NCI-H510A treated with DMSO at 0.1 percent for 48 hours (cell line): ENCODE measurements at regions not wholly inside any gene's neighbourhood (a gene's known extent, or its start where the extent isn't known, plus 50 kb on each side); places are given as distances from the start of the nearest gene placed in this dataset.

ENCODE experiments used
- DNase-seq: peaks from one replicate; lab custom pipeline; 2025; lab: John Stamatoyannopoulos, UW

DNA sequence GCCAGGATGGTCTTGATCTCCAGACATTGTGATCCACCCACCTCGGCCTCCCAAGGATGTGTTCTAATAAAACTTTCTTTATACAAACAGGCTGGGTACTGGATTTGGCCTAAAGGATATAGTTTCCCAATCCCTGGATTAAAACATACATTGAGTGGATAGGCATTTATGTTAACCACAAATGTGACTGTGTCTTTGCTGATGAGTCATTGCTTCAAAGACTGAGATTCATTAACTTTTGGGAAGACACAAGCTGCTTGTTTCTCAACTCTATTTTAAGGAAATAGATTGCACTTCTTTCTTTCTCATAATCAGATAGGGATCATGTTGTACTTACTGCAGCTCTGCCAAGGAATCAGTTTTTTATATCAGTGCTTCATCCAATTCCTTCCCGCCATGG lies 131.3 kb upstream of the AGA start:
- no peak for DNase-seq

DNA sequence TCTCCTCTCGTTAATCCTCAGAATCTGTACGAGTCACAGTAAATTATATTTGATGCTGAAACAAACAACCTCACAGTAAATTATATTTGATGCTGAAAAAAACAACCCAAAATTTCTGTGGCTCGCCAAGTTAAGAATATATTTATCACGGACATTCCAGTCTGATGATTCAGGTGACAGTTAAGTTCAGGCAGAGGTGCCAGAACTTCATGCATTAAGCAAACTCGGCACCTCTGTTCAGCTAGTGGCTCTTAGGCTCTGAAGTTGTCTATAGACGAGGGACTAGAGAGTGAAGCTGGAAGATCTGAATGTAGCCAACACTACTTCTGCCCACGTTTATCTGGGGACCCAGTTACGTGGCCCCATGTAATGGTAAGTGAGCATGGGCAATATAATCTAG lies 132.2 kb upstream of the AGA start:
- DNase-seq, result no peak

- no peak for DNase-seq
Observed at GRCh38 chr4:177579649-177580048, 137.4 kb upstream of the AGA start.

DNA sequence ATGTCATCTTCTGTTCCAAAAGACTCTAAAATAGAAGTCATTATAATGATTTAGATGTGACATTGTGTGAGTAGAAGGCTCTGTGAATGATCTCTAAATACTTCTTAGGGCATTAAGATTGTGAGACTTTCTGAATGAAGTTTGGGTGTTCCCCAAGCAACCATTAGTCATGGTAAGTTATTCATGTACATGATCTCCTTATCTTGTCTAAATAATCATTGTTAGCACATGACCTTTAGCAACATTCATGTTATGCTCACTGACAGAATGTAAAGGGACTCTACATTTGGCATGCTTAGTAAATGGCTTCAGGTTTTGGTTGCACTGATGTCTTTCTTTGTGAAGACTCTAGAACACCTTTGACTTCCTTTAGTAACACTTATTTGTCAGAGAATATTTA lies 140.8 kb upstream of the AGA start:
- no peak for DNase-seq

- DNase-seq, result no peak
Observed at GRCh38 chr4:177587989-177588388, 145.8 kb upstream of the AGA start.

DNA sequence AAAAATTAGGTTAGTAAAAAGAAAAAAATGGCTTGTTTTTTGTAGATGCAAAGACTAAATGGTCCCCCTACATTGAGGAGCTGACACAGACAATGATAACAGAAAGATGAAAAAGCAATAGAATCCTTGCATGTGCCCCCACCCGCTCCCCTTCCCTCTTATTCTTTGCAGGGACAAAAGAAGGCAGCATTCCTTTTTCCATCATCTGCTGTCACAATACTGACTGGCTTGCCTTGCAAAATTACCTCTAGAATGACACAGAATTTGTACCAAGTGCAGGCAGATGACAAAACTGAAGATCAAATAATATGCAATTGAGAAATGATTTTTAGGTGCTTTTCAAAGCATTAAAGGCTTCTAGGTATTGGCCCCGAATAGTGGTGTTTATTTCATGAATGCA lies 153.1 kb upstream of the AGA start:
- DNase-seq, result no peak

- no peak for DNase-seq
Observed at GRCh38 chr4:177596035-177596434, 153.8 kb upstream of the AGA start.

DNA sequence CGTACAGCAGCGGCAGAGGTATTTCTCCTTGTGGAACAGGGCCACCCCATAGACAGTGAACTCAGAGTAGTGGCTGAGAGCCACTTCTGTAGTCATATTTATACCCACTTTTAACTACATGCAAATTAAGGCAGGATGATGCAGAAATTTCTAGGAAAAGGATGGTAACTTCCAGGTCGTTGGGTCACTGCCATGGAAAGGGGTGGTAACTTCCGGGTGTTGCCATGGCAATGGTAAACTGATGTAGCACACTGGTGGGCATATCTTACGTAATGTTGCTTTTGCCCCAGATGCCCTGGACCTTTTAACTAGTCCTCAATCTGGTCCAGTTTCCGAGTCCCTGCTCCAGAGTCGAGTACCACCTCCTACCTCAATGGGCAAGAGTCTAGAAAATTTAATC lies 154.8 kb upstream of the AGA start:
- DNase-seq, result no peak

- no peak for DNase-seq
Observed at GRCh38 chr4:177605252-177605651, 163.0 kb upstream of the AGA start.

DNA sequence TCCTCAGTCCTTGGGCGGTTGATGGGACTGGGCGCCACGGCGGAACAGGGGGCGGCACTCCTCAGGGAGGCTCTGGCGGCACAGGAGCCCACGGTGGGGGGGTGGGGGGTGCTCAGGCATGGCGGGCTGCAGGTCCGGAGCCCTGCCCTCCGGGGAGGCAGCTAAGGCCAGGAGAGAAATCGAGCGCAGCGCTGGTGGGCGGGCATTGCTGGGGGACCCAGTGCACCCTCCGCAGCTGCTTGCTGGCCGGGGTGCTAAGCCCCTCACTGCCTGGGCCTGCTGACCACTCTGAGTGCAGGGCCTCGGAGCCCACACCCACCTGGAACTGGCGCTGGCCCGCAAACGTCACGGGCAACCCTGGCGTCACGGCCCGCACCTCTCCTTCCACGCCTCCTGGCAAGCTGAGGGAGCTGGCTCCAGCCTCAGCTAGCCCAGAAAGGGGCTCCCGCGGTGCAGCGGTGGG lies 164.9 kb upstream of the AGA start:
- no peak for DNase-seq

DNA sequence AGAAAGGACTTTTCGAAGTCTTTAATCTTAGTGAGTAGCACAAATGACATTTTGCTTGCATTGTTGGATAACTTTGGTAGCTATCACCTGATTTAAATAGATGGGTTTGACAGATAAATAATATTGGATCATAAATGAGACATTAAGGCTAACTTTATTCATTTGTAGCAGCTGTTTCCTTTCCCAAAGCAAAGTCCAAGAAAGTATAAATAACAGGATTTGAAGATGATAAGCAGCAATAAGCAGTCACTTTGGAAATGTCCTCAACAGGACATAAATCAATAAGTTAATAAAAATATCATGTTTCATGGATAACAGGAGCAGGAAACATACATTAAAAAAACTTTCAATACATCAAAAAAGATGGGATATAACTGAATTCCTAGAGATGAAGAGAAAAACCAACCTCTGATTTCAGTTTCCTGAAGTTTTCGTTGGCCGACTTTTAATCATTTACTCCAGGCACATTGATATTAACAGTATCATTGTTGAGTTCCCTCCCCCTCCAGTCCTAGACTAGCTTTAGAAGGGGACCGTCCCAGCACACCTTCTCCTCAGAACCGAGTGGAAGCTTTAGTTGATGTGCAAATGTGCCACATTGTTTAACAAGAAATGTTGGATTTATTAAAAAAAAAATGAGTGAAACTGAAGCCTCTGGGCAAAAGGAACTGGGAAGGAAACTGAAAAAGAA lies 169.9 kb upstream of the AGA start:
- DNase-seq, result no peak

GRCh38 chr4:177612684-177613083 lies 170.4 kb upstream of the AGA start:
- DNase-seq, result no peak

DNA sequence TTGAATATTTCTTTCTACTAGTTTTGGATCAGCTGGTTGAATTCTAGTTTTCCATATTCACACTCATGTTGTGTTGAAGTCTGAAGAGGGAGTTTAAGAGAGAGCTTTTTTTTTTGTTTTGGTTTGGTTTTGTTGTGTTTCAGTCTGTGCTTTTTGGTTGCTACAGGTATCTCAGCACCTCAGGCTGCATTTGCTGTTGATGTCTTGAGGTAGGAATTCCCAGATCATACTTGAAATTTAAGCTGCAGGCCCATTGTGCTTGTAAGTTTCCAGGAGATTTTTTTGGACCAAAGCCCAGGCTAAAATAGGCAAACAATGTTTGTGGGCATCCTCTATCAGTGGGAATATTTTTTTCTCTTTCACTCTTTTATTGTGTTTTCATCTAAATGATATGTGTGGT lies 190.2 kb upstream of the AGA start:
- DNase-seq, result no peak

DNA sequence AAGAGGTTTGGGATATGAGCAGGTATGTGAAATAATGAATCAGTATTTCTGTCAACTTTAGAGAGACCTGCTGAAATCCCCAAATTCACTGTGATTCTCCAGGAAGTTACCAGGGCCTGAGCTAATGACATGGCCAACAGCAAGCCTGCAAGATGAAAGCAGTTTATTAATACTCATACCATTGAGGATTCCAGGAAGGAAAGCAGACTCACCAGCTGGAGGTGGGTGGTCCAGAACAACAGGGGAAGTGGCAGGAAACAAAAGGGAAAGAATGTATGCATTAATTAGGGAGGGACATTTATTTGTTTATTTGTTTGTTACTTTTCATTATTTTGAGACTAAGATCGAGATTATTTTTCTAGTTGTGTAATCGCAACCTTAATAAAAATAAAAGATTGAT lies 196.6 kb upstream of the AGA start:
- DNase-seq, result no peak

GRCh38 chr4:177640864-177641263 lies 198.6 kb upstream of the AGA start:
- DNase-seq, result no peak

- DNase-seq, result no peak
Observed at GRCh38 chr4:177660223-177660622, 218.0 kb upstream of the AGA start.

- DNase-seq, result no peak
Observed at GRCh38 chr4:177667687-177668086, 225.4 kb upstream of the AGA start.

GRCh38 chr4:177671387-177671786 lies 229.2 kb upstream of the AGA start:
- no peak for DNase-seq

- DNase-seq, result no peak
Observed at GRCh38 chr4:177671845-177672244, 229.6 kb upstream of the AGA start.

GRCh38 chr4:177673985-177674489 lies 231.8 kb upstream of the AGA start:
- DNase-seq, result no peak

- no peak for DNase-seq
Observed at GRCh38 chr4:177680308-177680707, 238.1 kb upstream of the AGA start.

DNA sequence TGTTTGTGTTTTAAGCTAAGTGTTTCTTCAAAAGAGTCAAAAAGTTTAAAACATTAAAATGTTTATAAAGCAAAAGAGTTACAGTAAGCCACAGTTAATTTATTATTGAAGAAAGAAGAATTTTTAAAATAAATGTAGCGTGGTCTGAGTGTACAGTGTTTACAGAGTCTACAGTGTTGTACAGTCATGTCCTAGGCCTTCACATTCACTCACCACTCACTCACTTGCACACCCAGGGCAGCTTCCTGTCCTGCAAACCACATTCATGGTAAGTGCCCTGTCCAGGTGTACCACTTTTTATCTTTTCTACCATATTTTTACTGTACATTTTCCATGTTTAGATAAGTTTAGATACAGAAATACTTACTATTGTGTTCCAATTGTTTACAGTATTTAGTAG lies 239.7 kb upstream of the AGA start:
- no peak for DNase-seq

GRCh38 chr4:177687117-177687516 lies 244.9 kb upstream of the AGA start:
- no peak for DNase-seq

DNA sequence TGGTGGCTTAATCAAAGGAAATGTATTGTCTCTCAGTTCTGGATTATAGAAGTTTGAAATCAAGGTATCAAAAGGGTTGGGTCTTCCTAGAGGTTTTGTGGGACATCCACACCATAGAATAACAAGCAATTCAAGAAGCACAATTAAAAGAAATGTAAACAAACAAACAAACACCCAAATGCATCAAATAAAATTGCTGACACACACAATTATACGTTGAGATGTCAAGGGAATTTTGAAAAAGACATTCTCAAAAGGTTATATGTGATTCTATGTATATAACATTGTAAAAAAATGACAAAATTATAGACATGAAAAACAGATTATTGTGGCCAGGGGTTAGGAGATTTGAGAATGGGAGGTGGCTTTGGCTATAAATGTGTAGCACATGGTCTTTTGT lies 250.7 kb upstream of the AGA start:
- no peak for DNase-seq
